GM18951 (cell line): ENCODE measurements at regions not wholly inside any gene's neighbourhood (a gene's known extent, or its start where the extent isn't known, plus 50 kb on each side); places are given as distances from the start of the nearest gene placed in this dataset.

Source experiments
- POLR2A ChIP-seq: IDR thresholded peaks from 4 replicates; pipeline ENCODE4 v1.6.1; 2011; ENCODE audit warnings: mild to moderate bottlenecking; ENCODE audit not compliant: insufficient read length, insufficient read depth; ENCODE audit errors: extremely low read depth
- in situ Hi-C: fragments of 300-500 bp; cut with MboI; formaldehyde crosslinking; loops from one replicate; pipeline ENCODE4 v1.12.0; 2022; ENCODE audit warnings: low sequenced_read_pairs, mixed read lengths, inconsistent platforms; ENCODE audit not compliant: unreplicated experiment

DNA sequence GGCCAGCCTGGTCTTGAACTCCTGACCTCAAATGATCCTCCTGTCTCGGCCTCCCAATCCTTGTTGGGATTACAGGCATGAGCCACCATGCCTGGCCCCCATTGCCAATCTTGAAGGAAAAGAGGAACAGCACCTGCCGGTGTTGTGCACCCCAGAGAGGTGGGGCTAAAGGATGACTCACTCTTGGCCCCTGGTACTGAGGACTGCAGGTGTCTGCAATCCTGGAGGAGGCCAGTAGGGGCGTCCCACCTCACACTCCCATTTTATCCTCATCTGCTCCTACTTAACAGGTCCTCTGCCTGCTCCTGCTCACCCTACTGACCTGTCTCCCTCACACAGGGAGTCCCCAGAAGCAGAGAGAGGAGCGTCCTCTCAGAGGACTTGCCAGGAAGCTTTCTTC, 390.4 kb downstream of the ARHGEF28 start:
- in situ Hi-C loops: no loop called here
- no peak for TF ChIP-seq POLR2A

DNA sequence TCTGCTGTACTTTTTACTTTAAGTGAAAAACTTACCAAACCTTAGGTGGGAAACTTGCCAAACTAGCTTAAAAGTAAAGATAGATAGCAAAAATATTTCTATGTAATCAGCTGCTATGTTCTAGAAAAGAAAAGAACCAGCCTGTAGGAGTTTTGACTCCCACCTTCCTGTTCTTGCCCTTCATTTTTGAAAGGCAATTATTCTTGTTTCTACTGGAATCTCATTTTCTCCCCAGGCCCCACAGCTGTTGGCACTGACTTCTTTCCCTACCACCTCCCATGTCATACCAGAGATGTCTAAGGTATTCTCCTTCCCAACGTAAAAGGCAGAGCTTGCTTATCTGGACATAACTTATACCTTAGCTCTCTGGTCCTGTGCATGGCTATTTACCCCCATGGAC, 389.7 kb downstream of the ARHGEF28 start:
- in situ Hi-C loops: no loop called here
- TF ChIP-seq POLR2A: no peak

DNA sequence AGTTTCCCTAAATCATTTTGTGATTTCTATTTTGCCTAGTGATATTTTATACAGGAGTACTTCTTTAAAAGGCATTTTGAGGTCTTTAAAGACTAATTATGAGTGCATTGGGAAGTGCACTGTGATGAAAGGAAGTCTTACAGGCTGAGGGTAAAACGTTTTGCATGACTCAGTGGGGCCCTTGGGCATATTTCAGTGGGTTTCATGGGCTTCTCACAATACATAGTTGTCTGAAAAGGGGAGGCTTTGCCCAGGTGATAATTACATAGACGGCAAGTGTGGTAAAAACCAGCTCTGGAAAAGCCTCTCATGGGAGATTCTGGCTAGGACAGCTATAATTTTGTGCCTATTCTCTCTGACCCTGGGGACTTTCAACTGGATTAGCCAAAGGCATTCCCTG, 387.2 kb downstream of the ARHGEF28 start:
- in situ Hi-C loops: no loop called here
- TF ChIP-seq POLR2A: no peak

DNA sequence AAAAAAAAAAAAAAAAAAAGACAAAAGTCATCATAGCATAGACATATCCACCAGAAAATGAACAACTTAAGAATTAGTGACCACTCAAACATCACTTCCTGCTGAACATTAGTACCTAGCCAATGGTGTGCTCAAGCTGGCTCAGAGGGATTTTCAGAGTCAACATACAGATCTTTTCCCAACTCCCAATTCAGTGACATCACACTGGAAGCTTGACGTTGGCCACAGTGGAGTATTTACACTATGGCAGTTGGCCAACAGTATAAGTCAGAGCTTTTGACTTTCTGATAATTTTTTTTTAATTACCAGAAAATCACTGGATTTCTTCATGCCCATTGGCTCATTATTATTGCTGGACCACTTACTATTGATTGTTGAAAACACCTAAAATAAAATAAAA, 383.5 kb downstream of the ARHGEF28 start:
- in situ Hi-C loops: no loop called here
- no peak for TF ChIP-seq POLR2A

DNA sequence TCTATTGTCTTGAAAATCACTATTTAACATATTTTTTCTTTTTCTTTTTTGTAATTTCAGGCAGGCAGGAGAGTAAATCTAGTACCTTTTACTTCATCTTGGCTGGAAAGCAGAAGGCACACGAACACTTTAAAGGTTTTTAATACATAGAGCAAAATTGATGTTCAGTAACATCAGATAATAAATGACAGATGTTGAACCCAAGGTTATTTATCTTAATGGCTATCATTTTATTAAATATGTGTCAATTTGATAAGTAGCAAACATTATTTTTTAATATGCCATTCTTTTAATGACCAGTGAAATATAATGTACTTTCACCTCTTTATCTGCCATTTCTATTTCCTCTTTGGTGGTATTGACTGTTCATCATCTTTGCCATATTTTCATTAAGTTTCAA, 381.2 kb downstream of the ARHGEF28 start:
- no peak for TF ChIP-seq POLR2A
- in situ Hi-C loops: no loop called here

DNA sequence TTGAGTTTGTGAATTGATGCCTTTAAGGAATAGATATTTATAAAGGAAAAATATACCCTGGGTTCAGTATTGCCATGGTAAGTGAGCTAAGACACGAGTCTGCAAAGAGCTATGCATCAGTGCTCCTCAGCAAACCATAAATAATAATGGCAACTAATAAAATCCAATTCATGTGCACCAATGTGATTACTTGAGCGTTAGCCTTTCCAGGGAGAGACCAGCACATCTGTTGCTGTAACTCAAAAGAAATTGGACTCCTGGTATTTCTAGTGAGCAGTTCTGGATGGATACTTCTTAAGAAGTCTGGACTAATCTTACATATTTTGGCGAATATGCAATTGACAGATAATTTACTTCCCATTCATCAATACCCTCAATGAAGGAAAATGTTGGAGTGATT, 373.3 kb downstream of the ARHGEF28 start:
- no peak for TF ChIP-seq POLR2A
- in situ Hi-C loops: no loop called here

DNA sequence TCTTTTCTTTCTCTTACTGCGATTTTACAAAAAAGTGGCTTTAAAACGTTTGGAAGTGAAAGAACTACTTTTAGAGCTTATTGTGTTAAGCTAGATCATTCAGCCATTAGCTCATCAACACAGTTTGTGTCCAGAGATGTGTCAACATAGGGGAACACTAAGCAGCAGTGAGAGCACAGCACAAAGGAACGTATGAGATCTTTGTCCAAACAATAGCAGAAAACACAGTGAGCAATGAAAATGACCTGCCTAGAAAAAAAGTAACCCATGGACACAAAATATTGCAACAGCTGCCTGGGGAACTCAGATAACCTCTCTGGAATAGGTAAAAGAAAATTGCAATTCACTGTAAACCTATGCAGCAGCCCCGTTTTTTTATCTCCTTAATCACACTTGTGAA, 372.5 kb downstream of the ARHGEF28 start:
- TF ChIP-seq POLR2A: no peak

DNA sequence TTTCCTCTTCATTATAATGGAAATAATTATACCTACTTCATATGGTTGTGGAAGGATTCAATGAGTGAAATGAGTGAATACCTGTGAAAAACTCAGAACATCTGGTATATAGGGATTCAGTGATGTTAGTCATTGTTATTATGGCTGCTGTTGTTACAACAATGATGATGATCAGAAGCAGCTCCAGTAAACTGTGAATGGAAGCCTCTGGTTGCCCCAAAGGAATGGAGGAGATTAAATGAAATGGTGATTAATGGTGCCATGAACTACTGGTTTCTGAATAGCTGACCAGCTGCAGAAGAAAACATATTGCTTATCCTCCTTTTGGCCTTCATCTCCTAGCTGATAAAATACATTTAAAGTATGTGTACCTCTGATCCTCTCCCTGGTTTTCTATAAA, 372.0 kb downstream of the ARHGEF28 start:
- in situ Hi-C loops: no loop called here
- TF ChIP-seq POLR2A: no peak

More for the DNA sequence above, 372.5 kb downstream of the ARHGEF28 start:
- in situ Hi-C loops: no loop called here

DNA sequence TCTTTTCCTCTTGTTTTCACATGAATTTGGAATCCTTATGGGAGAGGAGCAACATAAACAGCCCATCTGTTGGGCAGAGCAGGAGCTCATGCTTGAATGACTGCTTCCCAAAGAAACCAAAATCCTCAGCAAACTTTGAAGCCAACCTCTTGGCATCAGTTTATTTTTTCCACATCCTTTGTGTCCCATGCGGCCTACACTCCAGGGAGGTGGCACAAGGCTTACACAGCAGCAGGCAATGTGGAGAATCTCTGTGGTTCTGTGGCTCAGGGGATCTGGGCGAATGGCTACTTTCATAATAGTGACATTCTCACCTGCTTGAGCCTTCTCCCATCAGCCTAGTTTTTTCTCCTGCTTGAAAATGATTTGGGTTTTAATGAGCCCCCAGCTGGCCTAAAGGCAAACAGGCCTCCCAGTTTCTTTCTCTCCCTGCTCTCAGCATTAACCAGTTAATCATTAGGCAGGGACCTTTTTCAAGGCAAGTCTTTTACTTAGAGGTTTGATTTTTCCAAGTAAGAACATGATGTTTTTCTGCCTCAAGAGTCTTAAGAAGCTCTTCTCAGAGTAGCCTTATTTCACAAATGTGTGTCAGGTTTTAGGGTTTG, 370.3 kb downstream of the ARHGEF28 start:
- TF ChIP-seq POLR2A: no peak
- in situ Hi-C loops: no loop called here

DNA sequence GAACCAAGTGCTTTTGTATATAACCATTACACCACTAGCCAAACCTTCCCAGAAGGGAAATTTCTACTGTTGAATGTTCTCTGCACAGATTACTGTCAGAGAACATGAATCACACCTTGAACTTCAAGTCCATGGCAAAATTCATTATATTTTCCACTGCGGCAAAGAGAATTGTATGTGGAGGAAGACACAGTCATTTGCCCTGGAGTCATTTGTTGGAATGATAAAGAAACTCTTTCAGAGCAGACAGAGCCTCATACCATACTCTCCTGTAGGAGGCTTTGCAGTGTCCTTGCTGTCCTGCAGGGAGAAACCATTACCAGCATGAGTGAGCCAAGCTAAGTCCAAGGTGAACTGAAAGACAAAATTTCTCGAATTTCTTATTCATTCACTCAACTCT, 369.0 kb downstream of the ARHGEF28 start:
- in situ Hi-C loops: no loop called here
- no peak for TF ChIP-seq POLR2A
